ENCODE measurements at regions not wholly inside any gene's neighbourhood (a gene's known extent, or its start where the extent isn't known, plus 50 kb on each side); places are given as distances from the start of the nearest gene placed in this dataset.

- no peak for TF ChIP-seq CUX1 (IDR thresholded peaks at IDR 0.05; ENCODE audit: insufficient replicate concordance, low read depth, low read length)
These were observed 1125.8 kb downstream of the STIM2 start (continued) for GRCh38 chr4:27986476-27986875.

GRCh38 chr4:28001698-28002097 is 1141.1 kb downstream of the STIM2 start:
- ChIA-PET SMC1A (ENCODE audit: uncharacterized antibody, unreplicated experiment) (interaction anchor here (0.8 to 1.2 kb wide), 2 partner anchors 11 to 248 kb away, joined by 3 to 4 read pairs; no protein-coding TSS in a partner anchor), RAD21 (ENCODE audit: unreplicated experiment) (no interaction called here), POLR2A (no interaction called here), CTCF (interaction anchor here (0.6 to 1.9 kb wide), 5 partner anchors 9 to 437 kb away, joined by 3 to 5 read pairs (median 3); no protein-coding TSS in a partner anchor)
- H3K4me1 ChIP-seq (ENCODE audit: control insufficient read depth, insufficient read depth, low read length): no peaks in the 10 kb centered on the region
- 11% methylated on average over 4 of the region's 4 CpGs for WGBS (ENCODE audit: insufficient coverage, insufficient replicate concordance, low lambda C conversion rate, missing lambda C conversion rate)
- no peak for ATAC-seq
- H3K4me2 ChIP-seq (ENCODE audit: control insufficient read depth, insufficient read depth): no peak overlapping the region
- H3K4me3 ChIP-seq: no peak overlapping the region
- no peak for DNase-seq (ENCODE audit: low read depth, low spot score)
- H2AFZ ChIP-seq (ENCODE audit: control insufficient read depth, low read depth, low read length): no peak overlapping the region
- H3K36me3 ChIP-seq (ENCODE audit: control insufficient read depth in 2 of 2, insufficient read depth in 2 of 2, low read length in 1 of 2): no peaks in the 10 kb centered on the region
- H3K9ac ChIP-seq (ENCODE audit: control insufficient read depth, insufficient read depth, low read length): no peak overlapping the region
- BruUV-seq (replicated peaks): no TSS peak
- intact Hi-C loops (cut with micrococcal nuclease; ENCODE audit: unreplicated experiment) (no loop called here), in situ Hi-C loops (cut with MboI) (no loop called here)
- H3K79me2 ChIP-seq (ENCODE audit: control insufficient read depth, insufficient read depth, low read length): no peaks in the 10 kb centered on the region
- H3K27me3 ChIP-seq (replicated peaks in 1 of 2; ENCODE audit: control insufficient read depth in 2 of 2, insufficient read depth in 2 of 2, low read length in 1 of 2): no peaks in the 10 kb centered on the region
- H3K27ac ChIP-seq (ENCODE audit: control insufficient read depth, insufficient read depth): no peak overlapping the region
- no peaks in the 10 kb centered on the region for H3K9me3 ChIP-seq (replicated peaks; ENCODE audit: control insufficient read depth, insufficient read depth, low read length)
- FAIRE-seq: no peak
- H4K20me1 ChIP-seq (ENCODE audit: control insufficient read depth, insufficient read depth): no peaks in the 10 kb centered on the region
- no peak for TF ChIP-seq IRF5 (IDR thresholded peaks at IDR 0.05; ENCODE audit: borderline replicate concordance)
- no peak for TF ChIP-seq SMC3 (IDR thresholded peaks at IDR 0.05; ENCODE audit: borderline replicate concordance, low read length)
- no peak for TF ChIP-seq TAF1 (IDR thresholded peaks at IDR 0.05; ENCODE audit: borderline replicate concordance, low read depth, low read length)
- no peak for TF ChIP-seq PKNOX1 (IDR thresholded peaks at IDR 0.05)
- TF ChIP-seq SREBF2 (IDR thresholded peaks at IDR 0.05; ENCODE audit: low read length): no peak
- TF ChIP-seq NFYA (IDR thresholded peaks at IDR 0.05; ENCODE audit: borderline replicate concordance, low read depth, low read length): no peak
- TF ChIP-seq KDM1A (IDR thresholded peaks at IDR 0.05; ENCODE audit: borderline replicate concordance): no peak
- no peak for TF ChIP-seq NR2C1 (IDR thresholded peaks at IDR 0.05)

Measured in GM12878 (cell line).